CD8-positive, alpha-beta memory T cell (primary cell): ENCODE measurements at regions not wholly inside any gene's neighbourhood (a gene's known extent, or its start where the extent isn't known, plus 50 kb on each side); places are given as distances from the start of the nearest gene placed in this dataset.

Experiments
- CTCF ChIA-PET: fragments of 350-600 bp; sonication (Branson Sonifier 250); formaldehyde crosslinking; loops from one replicate; lab custom pipeline; 2021; ENCODE audit warnings: antibody characterized with exemption; lab: Charles Lee
- POLR2A ChIA-PET: fragments of 350-600 bp; sonication (Branson Sonifier 250); formaldehyde crosslinking; loops from one replicate; lab custom pipeline; 2021; ENCODE audit warnings: antibody characterized with exemption; lab: Charles Lee
- DNase-seq, 5 donors: peaks; one replicate each; pipeline versions ENCODE4 v3.0.0 to v3.0.0-alpha.2; 2020 to 2022; ENCODE audit warnings: mixed read lengths in 1 of 5
- H3K27ac ChIP-seq: one replicate; pipeline ENCODE4 v1.7.0; 2013; ENCODE audit warnings: low read depth, mild to moderate bottlenecking, low read length, moderate library complexity
- H3K27me3 ChIP-seq: 2 replicates; pipeline ENCODE4 v1.7.0; 2013; ENCODE audit warnings: low read length, mild to moderate bottlenecking; ENCODE audit not compliant: insufficient read depth, poor library complexity, severe bottlenecking
- H3K36me3 ChIP-seq: 2 replicates; pipeline ENCODE4 v1.7.0; 2013; ENCODE audit warnings: mild to moderate bottlenecking, low read length, moderate library complexity; ENCODE audit not compliant: insufficient read depth
- H3K4me1 ChIP-seq: 2 replicates; pipeline ENCODE4 v1.7.0; 2013; ENCODE audit warnings: mild to moderate bottlenecking, low read length, moderate library complexity; ENCODE audit not compliant: insufficient read depth
- H3K4me3 ChIP-seq: 2 replicates; pipeline ENCODE4 v1.7.0; 2013; ENCODE audit warnings: mild to moderate bottlenecking, low read length
- H3K9me3 ChIP-seq: 2 replicates; pipeline ENCODE4 v1.7.0; 2013; ENCODE audit warnings: mild to moderate bottlenecking, low read length
- H3K27ac Mint-ChIP-seq, 8 donors: one replicate each; pipeline ENCODE4 v1.8.0; 2020 to 2021; ENCODE audit warnings: mixed read lengths in 8 of 8, mild to moderate bottlenecking in 6 of 8, inconsistent platforms in 3 of 8, moderate library complexity in 3 of 8
- H3K27me3 Mint-ChIP-seq, 2 donors: one replicate each; pipeline ENCODE4 v1.8.0; 2020 to 2021; ENCODE audit warnings: mixed read lengths in 2 of 2, mild to moderate bottlenecking in 1 of 2, moderate library complexity in 1 of 2
- H3K36me3 Mint-ChIP-seq, 3 donors: one replicate each; pipeline ENCODE4 v1.8.0; 2020 to 2021; ENCODE audit warnings: mixed read lengths in 3 of 3, inconsistent platforms in 1 of 3, mild to moderate bottlenecking in 1 of 3
- H3K4me1 Mint-ChIP-seq, 3 donors: one replicate each; pipeline ENCODE4 v1.8.0; 2020 to 2021; ENCODE audit warnings: mixed read lengths in 3 of 3, inconsistent platforms in 1 of 3, mild to moderate bottlenecking in 1 of 3
- H3K4me3 Mint-ChIP-seq, 7 donors: one replicate each; pipeline ENCODE4 v1.8.0; 2020 to 2021; ENCODE audit warnings: mixed read lengths in 7 of 7, mild to moderate bottlenecking in 6 of 7, moderate library complexity in 4 of 7, inconsistent platforms in 2 of 7
- H3K9me3 Mint-ChIP-seq, 5 donors: one replicate each; pipeline ENCODE4 v1.8.0; 2020 to 2022; ENCODE audit warnings: mixed read lengths in 5 of 5, mild to moderate bottlenecking in 3 of 5, moderate library complexity in 2 of 5, inconsistent platforms in 1 of 5

- Mint-ChIP-seq H3K36me3 (peaks cover 0 to 2% (median 0%) of the 10 kb centered on the region in 3 donors), H3K4me1 (no peaks in the 10 kb centered on the region), H3K27me3 (peaks cover 0 to 5% of the 10 kb centered on the region in 2 donors), H3K27ac (no peak overlapping the region), H3K4me3 (no peak overlapping the region), H3K9me3 (no peaks in the 10 kb centered on the region)
- no peak for DNase-seq
- ChIA-PET POLR2A (no interaction called here), CTCF (no interaction called here)
- no peak overlapping the region for H3K27ac ChIP-seq
- no peaks in the 10 kb centered on the region for H3K36me3 ChIP-seq
- H3K9me3 ChIP-seq = no peaks in the 10 kb centered on the region
- H3K27me3 ChIP-seq = no peaks in the 10 kb centered on the region
- H3K4me1 ChIP-seq = no peaks in the 10 kb centered on the region
- H3K4me3 ChIP-seq = no peak overlapping the region
Observed at GRCh38 chr2:156017341-156017885, 315.1 kb downstream of the NR4A2 start.

- ChIA-PET POLR2A (no interaction called here), CTCF (no interaction called here)
- Histone ChIP-seq H3K9me3 (no peaks in the 10 kb centered on the region), H3K36me3 (no peaks in the 10 kb centered on the region), H3K27ac (no peak overlapping the region), H3K4me3 (no peak overlapping the region), H3K4me1 (no peaks in the 10 kb centered on the region), H3K27me3 (no peaks in the 10 kb centered on the region)
- no peak overlapping the region for H3K4me3 Mint-ChIP-seq
- DNase-seq = no peak
- peaks cover 0 to 2% (median 0%) of the 10 kb centered on the region in 3 donors for H3K36me3 Mint-ChIP-seq
- no peaks in the 10 kb centered on the region for H3K4me1 Mint-ChIP-seq
- no peaks in the 10 kb centered on the region for H3K9me3 Mint-ChIP-seq
- no peak overlapping the region for H3K27ac Mint-ChIP-seq
- no peaks in the 10 kb centered on the region for H3K27me3 Mint-ChIP-seq
Observed at GRCh38 chr2:156009293-156009692, 323.2 kb downstream of the NR4A2 start.

- Histone ChIP-seq H3K4me3 (no peak overlapping the region), H3K4me1 (no peaks in the 10 kb centered on the region), H3K27ac (no peak overlapping the region), H3K36me3 (no peaks in the 10 kb centered on the region), H3K27me3 (no peaks in the 10 kb centered on the region), H3K9me3 (no peaks in the 10 kb centered on the region)
- H3K27ac Mint-ChIP-seq = no peak overlapping the region
- no peaks in the 10 kb centered on the region for H3K9me3 Mint-ChIP-seq
- no peaks in the 10 kb centered on the region for H3K4me1 Mint-ChIP-seq
- ChIA-PET CTCF (no interaction called here), POLR2A (no interaction called here)
- H3K27me3 Mint-ChIP-seq = no peaks in the 10 kb centered on the region
- H3K36me3 Mint-ChIP-seq = no peaks in the 10 kb centered on the region
- no peak for DNase-seq
- no peak overlapping the region for H3K4me3 Mint-ChIP-seq
Observed at GRCh38 chr2:156006721-156007618, 325.6 kb downstream of the NR4A2 start.

GRCh38 chr2:156005999-156006712 is 326.4 kb downstream of the NR4A2 start:
- DNase-seq = peak in 1 of 5 donors; percentile 27
- no peaks in the 10 kb centered on the region for H3K4me1 ChIP-seq
- H3K27me3 ChIP-seq = no peaks in the 10 kb centered on the region
- H3K4me1 Mint-ChIP-seq = no peaks in the 10 kb centered on the region
- H3K4me3 Mint-ChIP-seq = no peak overlapping the region
- H3K27me3 Mint-ChIP-seq = no peaks in the 10 kb centered on the region
- H3K9me3 ChIP-seq = no peaks in the 10 kb centered on the region
- no peaks in the 10 kb centered on the region for H3K36me3 ChIP-seq
- H3K27ac Mint-ChIP-seq = no peak overlapping the region
- ChIA-PET CTCF (no interaction called here), POLR2A (no interaction called here)
- no peak overlapping the region for H3K27ac ChIP-seq
- H3K36me3 Mint-ChIP-seq = no peaks in the 10 kb centered on the region
- no peaks in the 10 kb centered on the region for H3K9me3 Mint-ChIP-seq
- no peak overlapping the region for H3K4me3 ChIP-seq

- no peaks in the 10 kb centered on the region for H3K36me3 Mint-ChIP-seq
- peak in 1 of 5 donors; percentile 30 for DNase-seq
- H3K4me3 Mint-ChIP-seq = no peak overlapping the region
- no peaks in the 10 kb centered on the region for H3K9me3 Mint-ChIP-seq
- H3K27ac Mint-ChIP-seq = no peak overlapping the region
- Histone ChIP-seq H3K9me3 (no peaks in the 10 kb centered on the region), H3K27me3 (no peaks in the 10 kb centered on the region), H3K36me3 (no peaks in the 10 kb centered on the region), H3K4me3 (no peak overlapping the region), H3K4me1 (no peaks in the 10 kb centered on the region), H3K27ac (no peak overlapping the region)
- CTCF ChIA-PET = no interaction called here
- H3K4me1 Mint-ChIP-seq = no peaks in the 10 kb centered on the region
- POLR2A ChIA-PET = no interaction called here
- no peaks in the 10 kb centered on the region for H3K27me3 Mint-ChIP-seq
Observed at GRCh38 chr2:156005531-156005930, 327.0 kb downstream of the NR4A2 start.

- ChIA-PET POLR2A (no interaction called here), CTCF (no interaction called here)
- H3K36me3 ChIP-seq = no peaks in the 10 kb centered on the region
- no peaks in the 10 kb centered on the region for H3K9me3 ChIP-seq
- no peak overlapping the region for H3K4me3 ChIP-seq
- no peaks in the 10 kb centered on the region for H3K27me3 Mint-ChIP-seq
- H3K4me1 Mint-ChIP-seq = no peaks in the 10 kb centered on the region
- DNase-seq = no peak
- H3K27me3 ChIP-seq = no peaks in the 10 kb centered on the region
- H3K27ac Mint-ChIP-seq = no peak overlapping the region
- no peak overlapping the region for H3K27ac ChIP-seq
- H3K4me3 Mint-ChIP-seq = no peak overlapping the region
- H3K4me1 ChIP-seq = no peaks in the 10 kb centered on the region
- H3K9me3 Mint-ChIP-seq = no peaks in the 10 kb centered on the region
- H3K36me3 Mint-ChIP-seq = no peaks in the 10 kb centered on the region
Observed at GRCh38 chr2:156004459-156004858, 328.1 kb downstream of the NR4A2 start.

- DNase-seq = no peak
- Mint-ChIP-seq H3K27ac (peak overlapping the region in 1 of 8 donors; percentile 43), H3K36me3 (no peaks in the 10 kb centered on the region), H3K4me1 (no peaks in the 10 kb centered on the region), H3K4me3 (no peak overlapping the region), H3K27me3 (no peaks in the 10 kb centered on the region), H3K9me3 (no peaks in the 10 kb centered on the region)
- H3K9me3 ChIP-seq = no peaks in the 10 kb centered on the region
- H3K4me1 ChIP-seq = no peaks in the 10 kb centered on the region
- POLR2A ChIA-PET = no interaction called here
- H3K4me3 ChIP-seq = no peak overlapping the region
- no peaks in the 10 kb centered on the region for H3K27me3 ChIP-seq
- CTCF ChIA-PET = no interaction called here
- no peaks in the 10 kb centered on the region for H3K36me3 ChIP-seq
- H3K27ac ChIP-seq = no peak overlapping the region
Observed at GRCh38 chr2:156003780-156004179, 328.7 kb downstream of the NR4A2 start.

GRCh38 chr2:156001851-156002250 is 330.7 kb downstream of the NR4A2 start:
- H3K27me3 ChIP-seq = no peaks in the 10 kb centered on the region
- CTCF ChIA-PET = no interaction called here
- no peaks in the 10 kb centered on the region for H3K36me3 ChIP-seq
- no peaks in the 10 kb centered on the region for H3K4me1 Mint-ChIP-seq
- H3K4me3 Mint-ChIP-seq = no peak overlapping the region
- H3K9me3 ChIP-seq = no peaks in the 10 kb centered on the region
- POLR2A ChIA-PET = no interaction called here
- H3K27ac Mint-ChIP-seq = no peak overlapping the region
- DNase-seq = no peak
- no peaks in the 10 kb centered on the region for H3K4me1 ChIP-seq
- no peak overlapping the region for H3K27ac ChIP-seq
- no peaks in the 10 kb centered on the region for H3K9me3 Mint-ChIP-seq
- H3K27me3 Mint-ChIP-seq = no peaks in the 10 kb centered on the region
- no peaks in the 10 kb centered on the region for H3K36me3 Mint-ChIP-seq
- no peak overlapping the region for H3K4me3 ChIP-seq
